ENCODE measurements at regions not wholly inside any gene's neighbourhood (a gene's known extent, or its start where the extent isn't known, plus 50 kb on each side); places are given as distances from the start of the nearest gene placed in this dataset.

DNA sequence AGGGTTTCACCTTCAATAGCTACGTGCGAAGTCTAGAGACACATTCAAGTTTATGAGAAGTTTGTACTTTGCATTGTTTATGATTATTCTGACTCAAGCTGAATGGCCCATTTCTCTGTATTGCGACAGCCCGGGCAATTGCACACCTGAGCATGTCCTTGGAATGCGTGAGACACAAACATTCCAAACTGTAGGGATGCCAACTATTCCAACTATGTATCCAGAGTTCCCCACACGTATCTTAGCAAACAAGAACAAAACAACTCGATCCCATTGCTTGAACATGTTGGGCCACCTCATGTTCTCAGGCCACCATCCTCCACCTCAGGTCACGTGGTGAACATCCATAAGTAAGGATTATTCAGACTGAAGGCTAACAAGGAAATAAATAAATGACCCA is 51.4 kb upstream of the EGFR start:
- TF ChIP-seq, protein P1, sequence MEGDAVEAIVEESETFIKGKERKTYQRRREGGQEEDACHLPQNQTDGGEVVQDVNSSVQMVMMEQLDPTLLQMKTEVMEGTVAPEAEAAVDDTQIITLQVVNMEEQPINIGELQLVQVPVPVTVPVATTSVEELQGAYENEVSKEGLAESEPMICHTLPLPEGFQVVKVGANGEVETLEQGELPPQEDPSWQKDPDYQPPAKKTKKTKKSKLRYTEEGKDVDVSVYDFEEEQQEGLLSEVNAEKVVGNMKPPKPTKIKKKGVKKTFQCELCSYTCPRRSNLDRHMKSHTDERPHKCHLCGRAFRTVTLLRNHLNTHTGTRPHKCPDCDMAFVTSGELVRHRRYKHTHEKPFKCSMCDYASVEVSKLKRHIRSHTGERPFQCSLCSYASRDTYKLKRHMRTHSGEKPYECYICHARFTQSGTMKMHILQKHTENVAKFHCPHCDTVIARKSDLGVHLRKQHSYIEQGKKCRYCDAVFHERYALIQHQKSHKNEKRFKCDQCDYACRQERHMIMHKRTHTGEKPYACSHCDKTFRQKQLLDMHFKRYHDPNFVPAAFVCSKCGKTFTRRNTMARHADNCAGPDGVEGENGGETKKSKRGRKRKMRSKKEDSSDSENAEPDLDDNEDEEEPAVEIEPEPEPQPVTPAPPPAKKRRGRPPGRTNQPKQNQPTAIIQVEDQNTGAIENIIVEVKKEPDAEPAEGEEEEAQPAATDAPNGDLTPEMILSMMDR (IDR thresholded peaks at IDR 0.05; ENCODE audit: low read depth, low read length, poor library complexity, severe bottlenecking), result no peak
- TF ChIP-seq EZH2phosphoT487 (IDR thresholded peaks at IDR 0.05; ENCODE audit: borderline replicate concordance, low read length), result no peak
